NCI-H1436 (cell line): ENCODE measurements at regions not wholly inside any gene's neighbourhood (a gene's known extent, or its start where the extent isn't known, plus 50 kb on each side); places are given as distances from the start of the nearest gene placed in this dataset.
"Not testable (repeated sequence)": the region's sequence is repeated elsewhere in the genome, so short reads cannot be mapped to it uniquely, and the experiment has no call there.

ENCODE experiments used
- DNase-seq: peaks from one replicate; lab custom pipeline; 2025; lab: John Stamatoyannopoulos, UW

GRCh38 chr2:13390676-13391075, 673.9 kb downstream of the TRIB2 start:
- DNase-seq: no peak

- DNase-seq: no peak
Measured at GRCh38 chr2:13401312-13401711, 684.6 kb downstream of the TRIB2 start.

- no peak for DNase-seq
Measured at GRCh38 chr2:13413989-13414388, 697.3 kb downstream of the TRIB2 start.

- DNase-seq: no peak
Measured at GRCh38 chr2:13414897-13415296, 698.2 kb downstream of the TRIB2 start.

- no peak for DNase-seq
Measured at GRCh38 chr2:13433954-13434353, 717.2 kb downstream of the TRIB2 start.

- not testable (repeated sequence) for DNase-seq
Measured at GRCh38 chr2:13443554-13444261, 727.0 kb downstream of the TRIB2 start.

GRCh38 chr2:13462464-13462863, 745.7 kb downstream of the TRIB2 start:
- no peak for DNase-seq

GRCh38 chr2:13466076-13466475, 749.3 kb downstream of the TRIB2 start:
- no peak for DNase-seq

GRCh38 chr2:13474538-13474937, 757.8 kb downstream of the TRIB2 start:
- no peak for DNase-seq

- DNase-seq: no peak
Measured at GRCh38 chr2:13480057-13480456, 763.3 kb downstream of the TRIB2 start.

- DNase-seq: no peak
Measured at GRCh38 chr2:13481201-13481600, 764.5 kb downstream of the TRIB2 start.

- DNase-seq: no peak
Measured at GRCh38 chr2:13485256-13485655, 768.5 kb downstream of the TRIB2 start.

- DNase-seq: no peak
Measured at GRCh38 chr2:13488965-13489364, 772.2 kb downstream of the TRIB2 start.

- no peak for DNase-seq
Measured at GRCh38 chr2:13492262-13492661, 775.5 kb downstream of the TRIB2 start.

- no peak for DNase-seq
Measured at GRCh38 chr2:13495051-13495450, 778.3 kb downstream of the TRIB2 start.

- no peak for DNase-seq
Measured at GRCh38 chr2:13504808-13505207, 788.1 kb downstream of the TRIB2 start.

GRCh38 chr2:13508671-13509070, 791.9 kb downstream of the TRIB2 start:
- DNase-seq: no peak

GRCh38 chr2:13515254-13515653, 798.5 kb downstream of the TRIB2 start:
- DNase-seq: no peak

- no peak for DNase-seq
Measured at GRCh38 chr2:13522096-13522495, 805.4 kb downstream of the TRIB2 start.

- no peak for DNase-seq
Measured at GRCh38 chr2:13522917-13523821, 806.4 kb downstream of the TRIB2 start.

GRCh38 chr2:13524492-13524891, 807.8 kb downstream of the TRIB2 start:
- DNase-seq: no peak

GRCh38 chr2:13531735-13532410, 815.1 kb downstream of the TRIB2 start:
- not testable (repeated sequence) for DNase-seq
